OCI-LY3 (cell line): ENCODE measurements at regions not wholly inside any gene's neighbourhood (a gene's known extent, or its start where the extent isn't known, plus 50 kb on each side); places are given as distances from the start of the nearest gene placed in this dataset.

Source experiments
- H2AFZ ChIP-seq: fragments of 200-600, 300-600 bp; shearing (Covaris generic); 2 replicates; pipeline ENCODE4 v1.6.0; 2014; ENCODE audit warnings: antibody characterized with exemption, low read depth, low read length
- H3K27ac ChIP-seq: fragments of 200-600, 300-600 bp; sonication (generic); 2 replicates; pipeline ENCODE4 v1.5.1; 2014; ENCODE audit warnings: mild to moderate bottlenecking, low read length, moderate library complexity, mixed read lengths
- H3K27me3 ChIP-seq: fragments of 200-600, 300-600 bp; sonication (generic); 2 replicates; pipeline ENCODE4 v1.6.1; 2014; ENCODE audit warnings: low read depth, low read length, mixed read lengths
- H3K36me3 ChIP-seq: fragments of 200-600, 300-600 bp; sonication (generic); replicated peaks from 2 replicates; pipeline ENCODE3; 2014; ENCODE audit warnings: low read depth, low read length, mixed read lengths
- H3K4me1 ChIP-seq: fragments of 300-600, 200-600 bp; sonication (generic); 2 replicates; pipeline ENCODE4 v1.6.1; 2014; ENCODE audit warnings: low read length, mixed read lengths
- H3K4me2 ChIP-seq: fragments of 200-600, 300-600 bp; sonication (generic); 2 replicates; pipeline ENCODE4 v1.6.1; 2014; ENCODE audit warnings: low read length, mixed read lengths
- H3K4me3 ChIP-seq: fragments of 300-600, 200-600 bp; sonication (generic); 2 replicates; pipeline ENCODE4 v1.5.1; 2014; ENCODE audit warnings: antibody characterized with exemption, mild to moderate bottlenecking, low read length, moderate library complexity
- H3K79me2 ChIP-seq: fragments of 300-600, 200-600 bp; shearing (Covaris generic); 2 replicates; pipeline ENCODE4 v1.6.1; 2014; ENCODE audit warnings: mild to moderate bottlenecking, low read length, mixed read lengths
- H3K9ac ChIP-seq: fragments of 300-600, 200-600 bp; shearing (Covaris generic); 2 replicates; pipeline ENCODE4 v1.6.0; 2014; ENCODE audit warnings: mild to moderate bottlenecking, low read length, moderate library complexity
- H3K9me3 ChIP-seq: fragments of 200-600, 300-600 bp; shearing (Covaris generic); 2 replicates; pipeline ENCODE4 v1.6.1; 2014; ENCODE audit warnings: low read length, mixed read lengths; ENCODE audit not compliant: insufficient read depth
- H4K20me1 ChIP-seq: fragments of 200-600, 300-600 bp; sonication (generic); 2 replicates; pipeline ENCODE4 v1.6.1; 2016; ENCODE audit warnings: low read length, mixed read lengths; ENCODE audit not compliant: insufficient read depth
- EZH2phosphoT487 ChIP-seq: fragments of 200-600 bp; shearing (Covaris generic); IDR thresholded peaks from 2 replicates; pipeline ENCODE4 v1.6.1; 2018; ENCODE audit warnings: antibody characterized with exemption, mixed run types, low read depth
- TF ChIP-seq, protein P1 (sequence below): fragments of 200-600, 300-600 bp; sonication (generic); IDR thresholded peaks from 2 replicates; pipeline ENCODE4 v1.5.1; 2014; ENCODE audit warnings: antibody characterized with exemption, low read length, low read depth

GRCh38 chr10:108801775-108802517, 1121.4 kb downstream of the XPNPEP1 start:
- H3K4me1 ChIP-seq: no peaks in the 10 kb centered on the region
- H3K79me2 ChIP-seq: no peaks in the 10 kb centered on the region
- H4K20me1 ChIP-seq: no peaks in the 10 kb centered on the region
- H3K27ac ChIP-seq: no peak overlapping the region
- no peak overlapping the region for H3K4me2 ChIP-seq
- H3K27me3 ChIP-seq: no peaks in the 10 kb centered on the region
- no peaks in the 10 kb centered on the region for H3K9me3 ChIP-seq
- TF ChIP-seq, protein P1, sequence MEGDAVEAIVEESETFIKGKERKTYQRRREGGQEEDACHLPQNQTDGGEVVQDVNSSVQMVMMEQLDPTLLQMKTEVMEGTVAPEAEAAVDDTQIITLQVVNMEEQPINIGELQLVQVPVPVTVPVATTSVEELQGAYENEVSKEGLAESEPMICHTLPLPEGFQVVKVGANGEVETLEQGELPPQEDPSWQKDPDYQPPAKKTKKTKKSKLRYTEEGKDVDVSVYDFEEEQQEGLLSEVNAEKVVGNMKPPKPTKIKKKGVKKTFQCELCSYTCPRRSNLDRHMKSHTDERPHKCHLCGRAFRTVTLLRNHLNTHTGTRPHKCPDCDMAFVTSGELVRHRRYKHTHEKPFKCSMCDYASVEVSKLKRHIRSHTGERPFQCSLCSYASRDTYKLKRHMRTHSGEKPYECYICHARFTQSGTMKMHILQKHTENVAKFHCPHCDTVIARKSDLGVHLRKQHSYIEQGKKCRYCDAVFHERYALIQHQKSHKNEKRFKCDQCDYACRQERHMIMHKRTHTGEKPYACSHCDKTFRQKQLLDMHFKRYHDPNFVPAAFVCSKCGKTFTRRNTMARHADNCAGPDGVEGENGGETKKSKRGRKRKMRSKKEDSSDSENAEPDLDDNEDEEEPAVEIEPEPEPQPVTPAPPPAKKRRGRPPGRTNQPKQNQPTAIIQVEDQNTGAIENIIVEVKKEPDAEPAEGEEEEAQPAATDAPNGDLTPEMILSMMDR: no peak
- no peak for TF ChIP-seq EZH2phosphoT487
- H3K36me3 ChIP-seq: no peaks in the 10 kb centered on the region
- H2AFZ ChIP-seq: no peak overlapping the region
- no peak overlapping the region for H3K9ac ChIP-seq
- no peak overlapping the region for H3K4me3 ChIP-seq

DNA sequence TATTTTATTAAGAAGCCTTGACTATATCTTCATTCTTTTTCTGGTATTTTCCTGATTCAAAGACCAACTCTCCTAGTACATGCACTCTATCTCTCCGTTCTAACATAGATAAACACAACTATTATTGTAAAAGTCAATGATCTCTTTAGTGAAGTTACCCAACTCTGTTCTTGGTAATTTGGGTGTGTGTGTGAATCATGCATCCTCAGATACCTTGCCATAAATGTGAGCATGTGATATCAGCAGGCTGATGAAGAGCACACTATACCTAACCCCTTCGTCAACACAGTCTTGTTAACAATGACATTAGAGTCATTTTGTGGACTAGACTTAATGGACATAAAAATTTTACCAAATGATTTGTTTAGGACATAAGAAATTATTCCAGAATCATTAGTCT, 1122.1 kb downstream of the XPNPEP1 start:
- no peaks in the 10 kb centered on the region for H3K4me1 ChIP-seq
- no peak overlapping the region for H3K27ac ChIP-seq
- TF ChIP-seq, protein P1: no peak
- no peak for TF ChIP-seq EZH2phosphoT487

DNA sequence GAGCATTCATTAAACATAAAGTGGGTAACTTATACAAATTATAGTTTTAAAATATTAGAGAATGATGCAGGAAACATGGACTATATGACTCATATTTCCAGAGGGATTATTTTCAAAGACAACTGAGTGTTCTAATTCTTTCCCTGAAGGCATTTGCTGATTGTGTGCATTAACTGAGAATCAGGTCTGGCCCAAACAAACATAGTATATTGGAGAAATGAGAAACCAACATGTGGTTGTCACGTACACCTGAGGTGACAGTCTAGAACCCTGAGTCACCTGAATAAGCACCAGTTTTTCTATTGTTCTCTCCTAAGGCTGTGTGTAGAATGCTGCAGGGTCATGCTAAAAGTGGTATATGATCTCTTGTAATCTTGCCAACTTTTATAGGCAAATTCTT, 1125.7 kb downstream of the XPNPEP1 start:
- Histone ChIP-seq H3K36me3 (no peaks in the 10 kb centered on the region), H3K27me3 (no peaks in the 10 kb centered on the region), H3K79me2 (no peaks in the 10 kb centered on the region), H3K4me3 (no peak overlapping the region), H4K20me1 (no peaks in the 10 kb centered on the region), H3K9ac (no peak overlapping the region), H3K27ac (no peak overlapping the region), H2AFZ (no peak overlapping the region), H3K9me3 (no peaks in the 10 kb centered on the region), H3K4me2 (no peak overlapping the region), H3K4me1 (peaks cover under 1% of the 10 kb centered on the region; the same call in 1 of the 2 replicates)
- no peak for TF ChIP-seq EZH2phosphoT487

More for the DNA sequence above, 1122.1 kb downstream of the XPNPEP1 start:
- Histone ChIP-seq H3K9me3 (no peaks in the 10 kb centered on the region), H3K9ac (no peak overlapping the region), H2AFZ (no peak overlapping the region), H4K20me1 (no peaks in the 10 kb centered on the region), H3K79me2 (no peaks in the 10 kb centered on the region), H3K27me3 (no peaks in the 10 kb centered on the region), H3K4me3 (no peak overlapping the region), H3K4me2 (no peak overlapping the region), H3K36me3 (no peaks in the 10 kb centered on the region)

GRCh38 chr10:108791794-108792474, 1131.4 kb downstream of the XPNPEP1 start:
- Histone ChIP-seq H3K4me3 (0 out of 2 replicates have a peak overlapping the region, but pooled peaks have one; percentile 25), H3K4me1 (peaks cover 57% of the 10 kb centered on the region), H3K27me3 (no peaks in the 10 kb centered on the region), H3K9ac (0 out of 2 replicates have a peak overlapping the region, but pooled peaks have one; percentile 11), H3K4me2 (peak overlapping the region; percentile 58), H2AFZ (no peak overlapping the region), H3K9me3 (no peaks in the 10 kb centered on the region), H4K20me1 (no peaks in the 10 kb centered on the region), H3K79me2 (no peaks in the 10 kb centered on the region), H3K36me3 (peaks cover 2% of the 10 kb centered on the region), H3K27ac (peak overlapping the region; percentile 99)
- TF ChIP-seq, protein P1: no peak
- TF ChIP-seq EZH2phosphoT487: no peak
